ENCODE measurements at regions not wholly inside any gene's neighbourhood (a gene's known extent, or its start where the extent isn't known, plus 50 kb on each side); places are given as distances from the start of the nearest gene placed in this dataset.

- intact Hi-C loops (cut with DNase I), result no loop called here
- H3K4me3 ChIP-seq, result no peak overlapping the region
- H3K36me3 ChIP-seq, result no peaks in the 10 kb centered on the region
- no peaks in the 10 kb centered on the region for H3K27me3 ChIP-seq
- 15 to 37% methylated on average over 7 of the region's 7 CpGs for WGBS, 2 donors
- H3K9me3 ChIP-seq, result peaks cover 0 to 4% (median 0%) of the 10 kb centered on the region in 3 donors
- peak overlapping the region; percentile 56 to 67 (median 60) for H3K27ac ChIP-seq
- DNase-seq, result no peak
- H3K4me1 ChIP-seq, result peaks cover 0 to 44% (median 14%) of the 10 kb centered on the region in 3 donors
- TF ChIP-seq CTCF (IDR thresholded peaks at IDR 0.05) (peak in 4 of 6 experiments; percentile 10 to 53 (median 26)), POLR2A (IDR thresholded peaks at IDR 0.05) (no peak)
These were observed 567.3 kb upstream of the BTBD3 start for GRCh38 chr20:11350126-11351005.

- intact Hi-C loops (cut with DNase I), result no loop called here
- Histone ChIP-seq H3K4me3 (no peak overlapping the region), H3K4me1 (peaks cover 0 to 44% (median 13%) of the 10 kb centered on the region in 3 donors), H3K27ac (no peak overlapping the region), H3K36me3 (no peaks in the 10 kb centered on the region), H3K9me3 (peaks cover 0 to 4% (median 0%) of the 10 kb centered on the region in 3 donors), H3K27me3 (no peaks in the 10 kb centered on the region)
- DNase-seq, result no peak
- TF ChIP-seq POLR2A (IDR thresholded peaks at IDR 0.05) (no peak), CTCF (IDR thresholded peaks at IDR 0.05) (no peak)
These were observed 565.7 kb upstream of the BTBD3 start for GRCh38 chr20:11352041-11352440.

- Histone ChIP-seq H3K4me1 (peaks cover 0 to 39% (median 7%) of the 10 kb centered on the region in 3 donors), H3K4me3 (no peak overlapping the region), H3K36me3 (no peaks in the 10 kb centered on the region), H3K27me3 (no peaks in the 10 kb centered on the region), H3K27ac (peak overlapping the region in 1 of 4 donors; percentile 18), H3K9me3 (no peaks in the 10 kb centered on the region)
- intact Hi-C loops (cut with DNase I), result no loop called here
- no peak for DNase-seq
- whole genome bisulfite sequencing, 2 donors, result 36 to 52% methylated on average over 4 of the region's 4 CpGs
- TF ChIP-seq CTCF (IDR thresholded peaks at IDR 0.05) (no peak), POLR2A (IDR thresholded peaks at IDR 0.05) (no peak)
These were observed 562.8 kb upstream of the BTBD3 start for GRCh38 chr20:11354846-11355245.

- Histone ChIP-seq H3K4me3 (no peak overlapping the region), H3K4me1 (peaks cover 0 to 34% (median 4%) of the 10 kb centered on the region in 3 donors), H3K36me3 (no peaks in the 10 kb centered on the region), H3K9me3 (no peaks in the 10 kb centered on the region), H3K27me3 (no peaks in the 10 kb centered on the region), H3K27ac (no peak overlapping the region)
- DNase-seq, result no peak
- WGBS, 2 donors, result 46 to 52% methylated on average over 3 of the region's 3 CpGs
- intact Hi-C loops (cut with DNase I), result no loop called here
- TF ChIP-seq POLR2A (IDR thresholded peaks at IDR 0.05), result no peak
- no peak for TF ChIP-seq CTCF (IDR thresholded peaks at IDR 0.05)
These were observed 562.3 kb upstream of the BTBD3 start for GRCh38 chr20:11355345-11355744.

- TF ChIP-seq POLR2A (IDR thresholded peaks at IDR 0.05) (no peak), CTCF (IDR thresholded peaks at IDR 0.05) (no peak)
- Histone ChIP-seq H3K27ac (no peak overlapping the region), H3K27me3 (no peaks in the 10 kb centered on the region), H3K4me1 (peaks cover 0 to 26% (median 4%) of the 10 kb centered on the region in 3 donors), H3K9me3 (no peaks in the 10 kb centered on the region), H3K36me3 (no peaks in the 10 kb centered on the region), H3K4me3 (no peak overlapping the region)
- intact Hi-C loops (cut with DNase I), result no loop called here
- WGBS, 2 donors, result 70 to 85% methylated on average over 3 of the region's 3 CpGs
- DNase-seq, result no peak
These were observed 561.6 kb upstream of the BTBD3 start for GRCh38 chr20:11356061-11356460.
